A549 (cell line): ENCODE measurements at regions not wholly inside any gene's neighbourhood (a gene's known extent, or its start where the extent isn't known, plus 50 kb on each side); places are given as distances from the start of the nearest gene placed in this dataset.

Source experiments
- ATAC-seq, 2 experiments: fragments of 200-7000 bp in 1 of 2; fragments of >200 bp in 1 of 2; cut with Nextera tagmentation in 1 of 2; cut with Tn5 transposase in 1 of 2; 3 replicates each; pipeline versions ENCODE4 v1.8.0 to v1.9.1; 2018 to 2020; ENCODE audit warnings: mild to moderate bottlenecking in 1 of 2, moderate library complexity in 1 of 2
- CTCF ChIA-PET: fragments of 300-600 bp; sonication (Branson Sonifier 250); formaldehyde crosslinking; extraction: SDS; loops from one replicate; lab custom pipeline; 2021; ENCODE audit warnings: antibody characterized with exemption, inconsistent platforms; lab: Yijun Ruan, JAX
- POLR2A ChIA-PET: fragments of 350-600 bp; formaldehyde crosslinking; extraction: SDS; loops from one replicate; lab custom pipeline; 2021; ENCODE audit warnings: antibody characterized with exemption, inconsistent platforms; lab: Yijun Ruan, JAX
- DNase-seq, 2 experiments: peaks; one replicate each; pipeline versions ENCODE4 v3.0.0 to v3.0.0-alpha.2; 2011 to 2016; ENCODE audit warnings: low read depth in 1 of 2, low spot score in 1 of 2
- FAIRE-seq: peaks from 2 replicates; lab custom pipeline; 2011; peaks lifted over from hg19 to GRCh38; lab: Jason Lieb, UNC
- H3K27ac ChIP-seq, 2 experiments: fragments of >200 bp; sonication (Bioruptor Twin); formaldehyde crosslinking; 3 replicates each; pipeline ENCODE4 v1.5.1; 2016 to 2017
- H3K4me1 ChIP-seq: fragments of >200 bp; sonication (Bioruptor Twin); formaldehyde crosslinking; 3 replicates; pipeline ENCODE4 v1.6.1; 2016
- H3K4me2 ChIP-seq: fragments of >200 bp; sonication (Bioruptor Twin); formaldehyde crosslinking; 3 replicates; pipeline ENCODE4 v1.6.1; 2016
- H3K4me3 ChIP-seq: fragments of >200 bp; sonication (Bioruptor Twin); formaldehyde crosslinking; 3 replicates; pipeline ENCODE4 v1.5.1; 2016
- H3K9me3 ChIP-seq: fragments of >200 bp; sonication (Bioruptor Twin); formaldehyde crosslinking; 3 replicates; pipeline ENCODE4 v1.6.1; 2016
- CBX2 ChIP-seq: fragments of 200-600 bp; sonication (generic); IDR thresholded peaks from 2 replicates; pipeline ENCODE4 v1.6.1; 2016; ENCODE audit warnings: low read depth, mild to moderate bottlenecking, borderline replicate concordance
- FOXS1 ChIP-seq: fragments of 250-450 bp; sonication (Bioruptor Pico); IDR thresholded peaks from 2 replicates; pipeline ENCODE4 v1.5.0; 2020; ENCODE audit warnings: mild to moderate bottlenecking, moderate library complexity
- HEYL ChIP-seq: fragments of 250-450 bp; sonication (Bioruptor Pico); IDR thresholded peaks from 2 replicates; pipeline ENCODE4 v1.8.0; 2021; ENCODE audit warnings: mild to moderate bottlenecking, moderate library complexity
- JUN ChIP-seq, 2 experiments: fragments of >200 bp; sonication (Bioruptor Twin); formaldehyde crosslinking; IDR thresholded peaks; 2 replicates in 1 of 2; 3 replicates in 1 of 2; pipeline ENCODE4 v1.6.1; 2016 to 2017
- JUNB ChIP-seq: fragments of >200 bp; sonication (Bioruptor Twin); formaldehyde crosslinking; IDR thresholded peaks from 2 replicates; pipeline ENCODE4 v1.6.1; 2016
- NR3C1 ChIP-seq: fragments of >200 bp; sonication (Bioruptor Twin); formaldehyde crosslinking; IDR thresholded peaks from 3 replicates; pipeline ENCODE4 v1.6.1; 2017
- RAD21 ChIP-seq, 2 experiments: fragments of >200 bp in 1 of 2; sonication (Bioruptor Twin) in 1 of 2; formaldehyde crosslinking in 1 of 2; IDR thresholded peaks in 1 of 2; conservative IDR thresholded peaks in 1 of 2; 2 replicates in 1 of 2; 3 replicates in 1 of 2; pipeline ENCODE4 v1.6.1; 2012 to 2018; ENCODE audit warnings: inconsistent platforms in 1 of 2
- RFX5 ChIP-seq: fragments of 450-650 bp; IDR thresholded peaks from 2 replicates; pipeline ENCODE4 v1.7.1; 2014; ENCODE audit warnings: antibody characterized with exemption, mild to moderate bottlenecking, moderate library complexity
- RNF2 ChIP-seq: fragments of 200-600 bp; sonication (generic); IDR thresholded peaks from 2 replicates; pipeline ENCODE4 v1.6.1; 2016; ENCODE audit warnings: low read depth, mild to moderate bottlenecking, antibody characterized with exemption, moderate library complexity, borderline replicate concordance
- SREBF2 ChIP-seq: fragments of 450-650 bp; IDR thresholded peaks from 2 replicates; pipeline ENCODE4 v1.6.1; 2014; ENCODE audit warnings: mild to moderate bottlenecking, moderate library complexity
- ZC3H11A ChIP-seq: fragments of 450-650 bp; IDR thresholded peaks from 2 replicates; pipeline ENCODE4 v1.6.1; 2014; ENCODE audit warnings: antibody characterized with exemption, mild to moderate bottlenecking
- ZNF302 ChIP-seq: fragments of 250-450 bp; sonication (Bioruptor Pico); IDR thresholded peaks from 2 replicates; pipeline ENCODE4 v1.9.0; 2021; ENCODE audit warnings: inconsistent platforms, mild to moderate bottlenecking, moderate library complexity
- WGBS: methylation state at CpG from one replicate; pipeline ENCODE4 v1.1.6; 2017; ENCODE audit errors: missing lambda C conversion rate; 5-methylcytosine and 5-hydroxymethylcytosine counted together
- TF ChIP-seq, protein P1 (sequence below): IDR thresholded peaks from 2 replicates; pipeline ENCODE4 v1.6.1; 2012
- TF ChIP-seq, protein P2 (sequence below): fragments of >200 bp; sonication (Bioruptor Twin); formaldehyde crosslinking; IDR thresholded peaks from 3 replicates; pipeline ENCODE4 v1.5.1; 2016
- TF ChIP-seq, protein P3 (sequence below): fragments of 250-450 bp; sonication (Bioruptor Pico); IDR thresholded peaks from 2 replicates; pipeline ENCODE4 v1.5.0; 2020; ENCODE audit warnings: low read depth, mild to moderate bottlenecking, moderate library complexity
- TF ChIP-seq, protein P4 (sequence below): fragments of >200 bp; sonication (Bioruptor Twin); formaldehyde crosslinking; IDR thresholded peaks from 3 replicates; pipeline ENCODE4 v1.6.1; 2016
- TF ChIP-seq, protein P5 (sequence below): fragments of 250-450 bp; sonication (Bioruptor Pico); IDR thresholded peaks from 2 replicates; pipeline ENCODE4 v1.5.0; 2021; ENCODE audit warnings: mild to moderate bottlenecking, moderate library complexity, borderline replicate concordance
- TF ChIP-seq, protein P6 (sequence below): IDR thresholded peaks from 2 replicates; pipeline ENCODE4 v1.6.1; 2012

DNA sequence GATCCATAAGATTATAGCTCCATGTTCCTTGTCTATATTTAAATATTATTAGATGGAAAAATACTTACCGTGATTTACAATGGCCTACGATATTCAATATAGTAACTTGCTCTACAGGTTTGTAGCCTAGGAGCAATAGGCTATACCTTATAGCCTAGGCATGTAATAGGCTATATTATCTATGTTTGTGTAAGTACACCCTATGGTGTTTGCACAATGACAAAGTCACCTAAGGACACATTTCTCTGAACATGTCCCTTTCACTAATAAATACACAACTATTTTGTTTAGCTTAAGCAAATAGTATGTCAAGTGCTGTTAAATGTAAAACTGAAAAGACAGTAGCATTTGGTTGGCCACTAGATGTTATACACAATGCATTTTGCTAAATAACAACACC is 248.9 kb upstream of the ADGRL4 start:
- CTCF ChIA-PET: interaction anchor here (0.7 to 0.9 kb wide), 2 partner anchors 15 to 98 kb away, joined by 3 to 4 read pairs; no protein-coding TSS in a partner anchor
- FAIRE-seq: no peak

DNA sequence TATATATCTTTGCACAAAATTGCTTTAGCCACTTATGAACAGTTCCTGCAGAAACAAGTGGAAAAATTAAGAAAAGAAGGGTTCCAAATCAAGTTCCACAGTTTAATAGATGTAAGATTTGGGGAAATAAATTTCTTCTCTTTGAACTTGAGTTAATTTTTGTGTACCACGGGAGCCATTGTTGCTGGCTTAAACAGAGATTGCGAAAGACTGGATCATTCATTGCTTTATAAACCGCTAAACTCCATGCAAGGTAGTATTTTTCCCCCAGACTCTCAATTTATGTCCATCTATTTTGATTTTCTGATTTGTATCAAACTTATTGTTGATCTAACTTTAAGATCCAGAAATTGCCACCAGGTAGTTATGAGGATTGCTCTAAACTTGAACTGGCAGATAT is 246.1 kb upstream of the ADGRL4 start:
- H3K4me1 ChIP-seq: no peaks in the 10 kb centered on the region
- no peak for TF ChIP-seq NR3C1
- TF ChIP-seq SREBF2: no peak
- no peak for TF ChIP-seq RFX5
- TF ChIP-seq, protein P1, sequence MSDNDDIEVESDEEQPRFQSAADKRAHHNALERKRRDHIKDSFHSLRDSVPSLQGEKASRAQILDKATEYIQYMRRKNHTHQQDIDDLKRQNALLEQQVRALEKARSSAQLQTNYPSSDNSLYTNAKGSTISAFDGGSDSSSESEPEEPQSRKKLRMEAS: no peak
- TF ChIP-seq, protein P2, sequence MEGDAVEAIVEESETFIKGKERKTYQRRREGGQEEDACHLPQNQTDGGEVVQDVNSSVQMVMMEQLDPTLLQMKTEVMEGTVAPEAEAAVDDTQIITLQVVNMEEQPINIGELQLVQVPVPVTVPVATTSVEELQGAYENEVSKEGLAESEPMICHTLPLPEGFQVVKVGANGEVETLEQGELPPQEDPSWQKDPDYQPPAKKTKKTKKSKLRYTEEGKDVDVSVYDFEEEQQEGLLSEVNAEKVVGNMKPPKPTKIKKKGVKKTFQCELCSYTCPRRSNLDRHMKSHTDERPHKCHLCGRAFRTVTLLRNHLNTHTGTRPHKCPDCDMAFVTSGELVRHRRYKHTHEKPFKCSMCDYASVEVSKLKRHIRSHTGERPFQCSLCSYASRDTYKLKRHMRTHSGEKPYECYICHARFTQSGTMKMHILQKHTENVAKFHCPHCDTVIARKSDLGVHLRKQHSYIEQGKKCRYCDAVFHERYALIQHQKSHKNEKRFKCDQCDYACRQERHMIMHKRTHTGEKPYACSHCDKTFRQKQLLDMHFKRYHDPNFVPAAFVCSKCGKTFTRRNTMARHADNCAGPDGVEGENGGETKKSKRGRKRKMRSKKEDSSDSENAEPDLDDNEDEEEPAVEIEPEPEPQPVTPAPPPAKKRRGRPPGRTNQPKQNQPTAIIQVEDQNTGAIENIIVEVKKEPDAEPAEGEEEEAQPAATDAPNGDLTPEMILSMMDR: no peak
- no peak for TF ChIP-seq CBX2
- TF ChIP-seq ZNF302 (CRISPR knock-in tag): no peak
- TF ChIP-seq, protein P3, sequence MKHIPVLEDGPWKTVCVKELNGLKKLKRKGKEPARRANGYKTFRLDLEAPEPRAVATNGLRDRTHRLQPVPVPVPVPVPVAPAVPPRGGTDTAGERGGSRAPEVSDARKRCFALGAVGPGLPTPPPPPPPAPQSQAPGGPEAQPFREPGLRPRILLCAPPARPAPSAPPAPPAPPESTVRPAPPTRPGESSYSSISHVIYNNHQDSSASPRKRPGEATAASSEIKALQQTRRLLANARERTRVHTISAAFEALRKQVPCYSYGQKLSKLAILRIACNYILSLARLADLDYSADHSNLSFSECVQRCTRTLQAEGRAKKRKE (CRISPR knock-in tag): no peak
- no peak for TF ChIP-seq HEYL (CRISPR knock-in tag)
- TF ChIP-seq RAD21 (conservative IDR thresholded peaks at IDR 0.05 in 1 of 2, IDR thresholded peaks at IDR 0.05 in 1 of 2): no peak
- TF ChIP-seq FOXS1 (CRISPR knock-in tag): no peak
- TF ChIP-seq, protein P4, sequence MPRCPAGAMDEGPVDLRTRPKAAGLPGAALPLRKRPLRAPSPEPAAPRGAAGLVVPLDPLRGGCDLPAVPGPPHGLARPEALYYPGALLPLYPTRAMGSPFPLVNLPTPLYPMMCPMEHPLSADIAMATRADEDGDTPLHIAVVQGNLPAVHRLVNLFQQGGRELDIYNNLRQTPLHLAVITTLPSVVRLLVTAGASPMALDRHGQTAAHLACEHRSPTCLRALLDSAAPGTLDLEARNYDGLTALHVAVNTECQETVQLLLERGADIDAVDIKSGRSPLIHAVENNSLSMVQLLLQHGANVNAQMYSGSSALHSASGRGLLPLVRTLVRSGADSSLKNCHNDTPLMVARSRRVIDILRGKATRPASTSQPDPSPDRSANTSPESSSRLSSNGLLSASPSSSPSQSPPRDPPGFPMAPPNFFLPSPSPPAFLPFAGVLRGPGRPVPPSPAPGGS: no peak
- TF ChIP-seq JUN (IDR thresholded peaks at IDR 0.05): no peak
- TF ChIP-seq, protein P5, sequence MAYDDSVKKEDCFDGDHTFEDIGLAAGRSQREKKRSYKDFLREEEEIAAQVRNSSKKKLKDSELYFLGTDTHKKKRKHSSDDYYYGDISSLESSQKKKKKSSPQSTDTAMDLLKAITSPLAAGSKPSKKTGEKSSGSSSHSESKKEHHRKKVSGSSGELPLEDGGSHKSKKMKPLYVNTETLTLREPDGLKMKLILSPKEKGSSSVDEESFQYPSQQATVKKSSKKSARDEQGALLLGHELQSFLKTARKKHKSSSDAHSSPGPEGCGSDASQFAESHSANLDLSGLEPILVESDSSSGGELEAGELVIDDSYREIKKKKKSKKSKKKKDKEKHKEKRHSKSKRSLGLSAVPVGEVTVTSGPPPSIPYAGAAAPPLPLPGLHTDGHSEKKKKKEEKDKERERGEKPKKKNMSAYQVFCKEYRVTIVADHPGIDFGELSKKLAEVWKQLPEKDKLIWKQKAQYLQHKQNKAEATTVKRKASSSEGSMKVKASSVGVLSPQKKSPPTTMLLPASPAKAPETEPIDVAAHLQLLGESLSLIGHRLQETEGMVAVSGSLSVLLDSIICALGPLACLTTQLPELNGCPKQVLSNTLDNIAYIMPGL (CRISPR knock-in tag): no peak
- no peak for TF ChIP-seq JUNB
- WGBS: 48% methylated on average over 3 of the region's 3 CpGs
- no peaks in the 10 kb centered on the region for H3K9me3 ChIP-seq
- FAIRE-seq (no peak), ATAC-seq (no peak), DNase-seq (no peak)
- no peak overlapping the region for H3K4me2 ChIP-seq
- ChIA-PET CTCF (interaction anchor here (1.4 kb wide), 1 partner anchor 9 kb away, joined by 3 read pairs; no protein-coding TSS in a partner anchor), POLR2A (no interaction called here)
- H3K4me3 ChIP-seq: no peak overlapping the region
- H3K27ac ChIP-seq: no peak overlapping the region

More for the DNA sequence above, 248.9 kb upstream of the ADGRL4 start:
- ATAC-seq: no peak
- WGBS: 64% methylated on average over 2 of the region's 2 CpGs
- POLR2A ChIA-PET: no interaction called here
- TF ChIP-seq, protein P3 (CRISPR knock-in tag): no peak
- TF ChIP-seq, protein P6, sequence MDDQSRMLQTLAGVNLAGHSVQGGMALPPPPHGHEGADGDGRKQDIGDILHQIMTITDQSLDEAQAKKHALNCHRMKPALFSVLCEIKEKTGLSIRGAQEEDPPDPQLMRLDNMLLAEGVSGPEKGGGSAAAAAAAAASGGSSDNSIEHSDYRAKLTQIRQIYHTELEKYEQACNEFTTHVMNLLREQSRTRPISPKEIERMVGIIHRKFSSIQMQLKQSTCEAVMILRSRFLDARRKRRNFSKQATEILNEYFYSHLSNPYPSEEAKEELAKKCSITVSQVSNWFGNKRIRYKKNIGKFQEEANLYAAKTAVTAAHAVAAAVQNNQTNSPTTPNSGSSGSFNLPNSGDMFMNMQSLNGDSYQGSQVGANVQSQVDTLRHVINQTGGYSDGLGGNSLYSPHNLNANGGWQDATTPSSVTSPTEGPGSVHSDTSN: no peak
- TF ChIP-seq RNF2: no peak
- TF ChIP-seq ZC3H11A: no peak
- no peak for TF ChIP-seq NR3C1
- TF ChIP-seq, all 56 proteins: peak for 0
- Histone ChIP-seq H3K4me2 (no peak overlapping the region), H3K4me1 (no peaks in the 10 kb centered on the region), H3K27ac (no peak overlapping the region), H3K9me3 (no peaks in the 10 kb centered on the region), H3K4me3 (no peak overlapping the region)
- DNase-seq: no peak
